HepG2 (cell line): ENCODE measurements at regions not wholly inside any gene's neighbourhood (a gene's known extent, or its start where the extent isn't known, plus 50 kb on each side); places are given as distances from the start of the nearest gene placed in this dataset.

ENCODE experiments used
- CHD4 ChIP-seq: fragments of 200-600 bp; sonication (generic); IDR thresholded peaks from 2 replicates; pipeline ENCODE4 v1.7.0; 2017; ENCODE audit warnings: mild to moderate bottlenecking, low read length, borderline replicate concordance
- GPN1 ChIP-seq: sonication (generic); formaldehyde crosslinking; IDR thresholded peaks from 2 replicates; pipeline ENCODE4 v1.5.1; 2020; ENCODE audit warnings: missing genetic modification reagents, borderline replicate concordance
- GZF1 ChIP-seq: sonication (generic); formaldehyde crosslinking; IDR thresholded peaks from 2 replicates; pipeline ENCODE4 v1.5.1; 2020; ENCODE audit warnings: mild to moderate bottlenecking, missing genetic modification reagents
- HMGA1 ChIP-seq: sonication (generic); formaldehyde crosslinking; conservative IDR thresholded peaks from 2 replicates; pipeline ENCODE4 v1.4.0; 2020; ENCODE audit warnings: missing genetic modification reagents
- HMGXB4 ChIP-seq, 2 experiments: sonication (generic) in 1 of 2; formaldehyde crosslinking in 1 of 2; IDR thresholded peaks; 2 replicates each; pipeline versions ENCODE4 v1.4.0 to v1.6.1; 2018 to 2020; ENCODE audit warnings: missing genetic modification reagents in 2 of 2, borderline replicate concordance in 1 of 2, low read depth in 1 of 2, mild to moderate bottlenecking in 1 of 2, missing biosample characterization in 1 of 2
- JARID2 ChIP-seq: sonication (generic); formaldehyde crosslinking; IDR thresholded peaks from 2 replicates; pipeline ENCODE4 v1.8.1; 2023; ENCODE audit warnings: missing genetic modification reagents, inconsistent platforms; ENCODE audit not compliant: insufficient replicate concordance
- JDP2 ChIP-seq: sonication (generic); formaldehyde crosslinking; IDR thresholded peaks from 2 replicates; pipeline ENCODE4 v1.8.1; 2022; ENCODE audit warnings: missing genetic modification reagents, borderline replicate concordance
- KDM5B ChIP-seq: sonication (generic); formaldehyde crosslinking; IDR thresholded peaks from 2 replicates; pipeline ENCODE4 v1.4.0; 2020; ENCODE audit warnings: missing genetic modification reagents, mild to moderate bottlenecking, borderline replicate concordance
- LRRFIP1 ChIP-seq: sonication (generic); formaldehyde crosslinking; conservative IDR thresholded peaks from 2 replicates; pipeline ENCODE4 v1.4.0; 2020; ENCODE audit warnings: missing genetic modification reagents
- SMARCE1 ChIP-seq: fragments of 450-650 bp; IDR thresholded peaks from 2 replicates; pipeline ENCODE4 v1.6.1; 2017; ENCODE audit warnings: borderline replicate concordance
- TEAD3 ChIP-seq: optimal IDR thresholded peaks from 2 replicates; pipeline ENCODE3; 2016; ENCODE audit warnings: borderline replicate concordance
- ZNF10 ChIP-seq: sonication (generic); formaldehyde crosslinking; IDR thresholded peaks from 2 replicates; pipeline ENCODE4 v1.4.0; 2020; ENCODE audit warnings: mild to moderate bottlenecking, low read depth, missing genetic modification reagents, borderline replicate concordance
- ZNF432 ChIP-seq: sonication (generic); formaldehyde crosslinking; IDR thresholded peaks from 2 replicates; pipeline ENCODE4 v1.5.0; 2020; ENCODE audit warnings: missing genetic modification reagents, mild to moderate bottlenecking, borderline replicate concordance
- ZNF670 ChIP-seq: sonication (generic); formaldehyde crosslinking; IDR thresholded peaks from 2 replicates; pipeline ENCODE4 v1.8.0; 2022; ENCODE audit warnings: mild to moderate bottlenecking, missing genetic modification reagents, borderline replicate concordance
- TF ChIP-seq, protein P1 (sequence below): sonication (generic); formaldehyde crosslinking; IDR thresholded peaks from 2 replicates; pipeline ENCODE4 v1.9.0; 2022; ENCODE audit warnings: low read depth, missing genetic modification reagents
- TF ChIP-seq, protein P2 (sequence below): sonication (generic); formaldehyde crosslinking; IDR thresholded peaks from 2 replicates; pipeline ENCODE4 v1.9.0; 2021; ENCODE audit warnings: missing genetic modification reagents, mild to moderate bottlenecking, borderline replicate concordance
- TF ChIP-seq, protein P3 (sequence below): sonication (generic); formaldehyde crosslinking; IDR thresholded peaks from 2 replicates; pipeline ENCODE4 v1.8.0; 2022; ENCODE audit warnings: missing genetic modification reagents, mild to moderate bottlenecking, moderate library complexity, borderline replicate concordance
- TF ChIP-seq, protein P4 (sequence below): sonication (generic); formaldehyde crosslinking; IDR thresholded peaks from 2 replicates; pipeline ENCODE4 v1.4.0; 2020; ENCODE audit warnings: mild to moderate bottlenecking, missing genetic modification reagents

DNA sequence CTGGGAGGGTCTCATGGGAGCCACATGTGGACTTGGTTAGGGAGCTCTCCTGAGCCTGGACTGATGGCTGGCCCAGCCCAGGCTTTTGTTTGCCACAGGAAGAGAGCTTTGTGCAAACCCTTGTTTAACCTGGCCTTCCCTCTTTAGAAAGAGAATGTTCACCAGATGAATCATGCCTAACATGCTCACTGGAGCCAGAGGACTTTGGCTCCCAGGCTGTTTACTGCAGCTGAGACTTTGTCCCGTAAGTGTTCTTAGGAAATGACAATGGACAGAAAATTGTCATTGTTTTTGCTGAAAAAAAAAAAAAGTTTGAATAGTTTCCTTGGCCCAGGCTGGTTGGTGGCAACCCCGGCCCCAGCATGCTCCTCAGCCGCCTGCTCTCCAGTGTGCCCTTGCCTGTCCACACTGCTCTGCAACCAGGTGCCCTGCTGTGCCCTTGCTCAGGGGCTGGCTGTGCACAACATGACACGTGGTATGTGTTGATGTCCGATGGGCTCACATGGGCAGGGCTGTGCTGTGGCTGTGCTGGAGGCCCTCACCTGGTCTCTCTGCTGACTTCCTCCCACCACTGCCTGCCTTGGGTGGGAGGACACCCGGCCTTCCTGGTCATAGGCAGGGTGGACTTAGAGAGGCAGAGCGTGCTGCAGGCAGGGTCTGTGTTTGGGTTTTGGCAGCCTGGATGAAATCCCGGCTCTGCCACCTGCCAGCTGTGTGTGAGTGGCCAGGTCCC lies 215.3 kb upstream of the ZNF32 start (continued):
- TF ChIP-seq GZF1 (CRISPR knock-in tag): no peak
- TF ChIP-seq HMGXB4 (CRISPR knock-in tag; IDR thresholded peaks at IDR 0.05; ENCODE audit: borderline replicate concordance in 1 of 2, low read depth in 1 of 2): peak; percentile 60 to 71; a peak in 2 of 4 replicates
- 0 out of 2 replicates have a peak, but pooled peaks have one; percentile 65 for TF ChIP-seq SMARCE1
- TF ChIP-seq ZNF670 (CRISPR knock-in tag): peak; percentile 58; the same call in 1 of the 2 replicates
- TF ChIP-seq, protein P1, sequence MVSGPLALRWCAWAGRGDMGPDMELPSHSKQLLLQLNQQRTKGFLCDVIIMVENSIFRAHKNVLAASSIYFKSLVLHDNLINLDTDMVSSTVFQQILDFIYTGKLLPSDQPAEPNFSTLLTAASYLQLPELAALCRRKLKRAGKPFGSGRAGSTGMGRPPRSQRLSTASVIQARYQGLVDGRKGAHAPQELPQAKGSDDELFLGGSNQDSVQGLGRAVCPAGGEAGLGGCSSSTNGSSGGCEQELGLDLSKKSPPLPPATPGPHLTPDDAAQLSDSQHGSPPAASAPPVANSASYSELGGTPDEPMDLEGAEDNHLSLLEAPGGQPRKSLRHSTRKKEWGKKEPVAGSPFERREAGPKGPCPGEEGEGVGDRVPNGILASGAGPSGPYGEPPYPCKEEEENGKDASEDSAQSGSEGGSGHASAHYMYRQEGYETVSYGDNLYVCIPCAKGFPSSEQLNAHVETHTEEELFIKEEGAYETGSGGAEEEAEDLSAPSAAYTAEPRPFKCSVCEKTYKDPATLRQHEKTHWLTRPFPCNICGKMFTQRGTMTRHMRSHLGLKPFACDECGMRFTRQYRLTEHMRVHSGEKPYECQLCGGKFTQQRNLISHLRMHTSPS (CRISPR knock-in tag): peak; percentile 93
- no peak for TF ChIP-seq GPN1 (CRISPR knock-in tag)
- TF ChIP-seq, protein P2, sequence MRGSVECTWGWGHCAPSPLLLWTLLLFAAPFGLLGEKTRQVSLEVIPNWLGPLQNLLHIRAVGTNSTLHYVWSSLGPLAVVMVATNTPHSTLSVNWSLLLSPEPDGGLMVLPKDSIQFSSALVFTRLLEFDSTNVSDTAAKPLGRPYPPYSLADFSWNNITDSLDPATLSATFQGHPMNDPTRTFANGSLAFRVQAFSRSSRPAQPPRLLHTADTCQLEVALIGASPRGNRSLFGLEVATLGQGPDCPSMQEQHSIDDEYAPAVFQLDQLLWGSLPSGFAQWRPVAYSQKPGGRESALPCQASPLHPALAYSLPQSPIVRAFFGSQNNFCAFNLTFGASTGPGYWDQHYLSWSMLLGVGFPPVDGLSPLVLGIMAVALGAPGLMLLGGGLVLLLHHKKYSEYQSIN (CRISPR knock-in tag): no peak
- peak; percentile 67; the same call in 1 of the 2 replicates for TF ChIP-seq KDM5B (CRISPR knock-in tag)
- TF ChIP-seq JDP2 (CRISPR knock-in tag): no peak
- TF ChIP-seq, protein P3, sequence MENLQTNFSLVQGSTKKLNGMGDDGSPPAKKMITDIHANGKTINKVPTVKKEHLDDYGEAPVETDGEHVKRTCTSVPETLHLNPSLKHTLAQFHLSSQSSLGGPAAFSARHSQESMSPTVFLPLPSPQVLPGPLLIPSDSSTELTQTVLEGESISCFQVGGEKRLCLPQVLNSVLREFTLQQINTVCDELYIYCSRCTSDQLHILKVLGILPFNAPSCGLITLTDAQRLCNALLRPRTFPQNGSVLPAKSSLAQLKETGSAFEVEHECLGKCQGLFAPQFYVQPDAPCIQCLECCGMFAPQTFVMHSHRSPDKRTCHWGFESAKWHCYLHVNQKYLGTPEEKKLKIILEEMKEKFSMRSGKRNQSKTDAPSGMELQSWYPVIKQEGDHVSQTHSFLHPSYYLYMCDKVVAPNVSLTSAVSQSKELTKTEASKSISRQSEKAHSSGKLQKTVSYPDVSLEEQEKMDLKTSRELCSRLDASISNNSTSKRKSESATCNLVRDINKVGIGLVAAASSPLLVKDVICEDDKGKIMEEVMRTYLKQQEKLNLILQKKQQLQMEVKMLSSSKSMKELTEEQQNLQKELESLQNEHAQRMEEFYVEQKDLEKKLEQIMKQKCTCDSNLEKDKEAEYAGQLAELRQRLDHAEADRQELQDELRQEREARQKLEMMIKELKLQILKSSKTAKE: no peak; the same call in 1 of the 2 replicates
- TF ChIP-seq, protein P4, sequence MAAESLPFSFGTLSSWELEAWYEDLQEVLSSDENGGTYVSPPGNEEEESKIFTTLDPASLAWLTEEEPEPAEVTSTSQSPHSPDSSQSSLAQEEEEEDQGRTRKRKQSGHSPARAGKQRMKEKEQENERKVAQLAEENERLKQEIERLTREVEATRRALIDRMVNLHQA (CRISPR knock-in tag): no peak
- TF ChIP-seq TEAD3 (CRISPR knock-in tag): peak; percentile 82
- TF ChIP-seq CHD4: no peak
- TF ChIP-seq ZNF432: no peak
- no peak for TF ChIP-seq JARID2 (CRISPR knock-in tag)
- no peak for TF ChIP-seq ZNF10
- no peak for TF ChIP-seq HMGA1 (CRISPR knock-in tag)
- no peak for TF ChIP-seq LRRFIP1 (CRISPR knock-in tag)
